H1 (cell line): ENCODE measurements at regions not wholly inside any gene's neighbourhood (a gene's known extent, or its start where the extent isn't known, plus 50 kb on each side); places are given as distances from the start of the nearest gene placed in this dataset.
A peak's percentile ranks its signal among the peaks of the same experiment; 100 is the strongest.

Source experiments
- CTCF ChIA-PET: fragments of 300-600 bp; sonication (Branson Sonifier 250); formaldehyde crosslinking; loops from one replicate; lab custom pipeline; 2021; ENCODE audit not compliant: partially characterized antibody; lab: Charles Lee
- POLR2A ChIA-PET: fragments of 300-600 bp; sonication (Branson Sonifier 250); formaldehyde crosslinking; loops from one replicate; lab custom pipeline; 2021; ENCODE audit warnings: inconsistent platforms; ENCODE audit not compliant: partially characterized antibody; lab: Charles Lee
- DNase-seq, 2 experiments: peaks; one replicate each; pipeline versions ENCODE4 v3.0.0 to v3.0.0-alpha.2; 2010 to 2022; ENCODE audit warnings: low spot score in 2 of 2, low read depth in 1 of 2, mixed read lengths in 1 of 2
- FAIRE-seq: peaks from 2 replicates; lab custom pipeline; 2011; peaks lifted over from hg19 to GRCh38; lab: Jason Lieb, UNC
- H2AFZ ChIP-seq: 2 replicates; pipeline ENCODE4 v1.8.1; 2012; ENCODE audit warnings: low read length, inconsistent platforms
- H2AK5ac ChIP-seq: 2 replicates; pipeline ENCODE4 v1.6.1; 2013; ENCODE audit warnings: low read depth, low read length
- H2BK120ac ChIP-seq: replicated peaks from 2 replicates; pipeline ENCODE3; 2013; ENCODE audit warnings: low read depth, low read length, inconsistent platforms
- H2BK12ac ChIP-seq: 2 replicates; pipeline ENCODE4 v1.6.1; 2013; ENCODE audit warnings: low read depth, low read length
- H2BK15ac ChIP-seq: 2 replicates; pipeline ENCODE4 v1.6.1; 2013; ENCODE audit warnings: low read length
- H2BK20ac ChIP-seq: 2 replicates; pipeline ENCODE4 v1.6.1; 2013; ENCODE audit warnings: low read length
- H2BK5ac ChIP-seq: 2 replicates; pipeline ENCODE4 v1.6.1; 2013; ENCODE audit warnings: low read depth, low read length
- H3K14ac ChIP-seq: 2 replicates; pipeline ENCODE4 v1.6.1; 2013; ENCODE audit warnings: inconsistent platforms; ENCODE audit not compliant: insufficient read length
- H3K18ac ChIP-seq: 2 replicates; pipeline ENCODE4 v1.6.1; 2013; ENCODE audit warnings: low read length; ENCODE audit errors: extremely low read depth
- H3K23ac ChIP-seq: 2 replicates; pipeline ENCODE4 v1.6.1; 2013; ENCODE audit warnings: inconsistent platforms; ENCODE audit not compliant: insufficient read length
- H3K23me2 ChIP-seq: 2 replicates; pipeline ENCODE4 v1.6.1; 2013; ENCODE audit warnings: low read depth, low read length
- H3K27ac ChIP-seq: 2 replicates; pipeline ENCODE4 v1.6.1; 2011; ENCODE audit warnings: low read depth, low read length, inconsistent platforms
- H3K27me3 ChIP-seq, 4 experiments: replicated peaks in 1 of 4; 1 replicate in 1 of 4; 2 replicates in 3 of 4; pipeline versions ENCODE4 v1.6.1 to v1.8.1; 2011 to 2013; ENCODE audit warnings: low read length in 3 of 4, mild to moderate bottlenecking in 3 of 4, inconsistent platforms in 2 of 4, mixed read lengths in 2 of 4, moderate library complexity in 1 of 4; ENCODE audit not compliant: control insufficient read depth in 3 of 4, insufficient read depth in 3 of 4; ENCODE audit errors: extremely low read depth in 1 of 4
- H3K36me3 ChIP-seq, 4 experiments: 2 replicates each; pipeline versions ENCODE4 v1.6.1 to v1.8.1; 2011 to 2013; ENCODE audit warnings: mild to moderate bottlenecking in 4 of 4, low read length in 3 of 4, moderate library complexity in 2 of 4, control low read depth in 1 of 4, inconsistent platforms in 1 of 4; ENCODE audit not compliant: insufficient read depth in 4 of 4, control insufficient read depth in 2 of 4
- H3K4ac ChIP-seq: replicated peaks from 2 replicates; pipeline ENCODE3; 2013; ENCODE audit warnings: low read length, low read depth, mixed read lengths, inconsistent platforms; ENCODE audit not compliant: insufficient read length
- H3K4me1 ChIP-seq, 4 experiments: replicated peaks in 1 of 4; 1 replicate in 1 of 4; 2 replicates in 3 of 4; pipeline versions ENCODE4 v1.6.1 to v1.8.1; 2011 to 2013; ENCODE audit warnings: low read length in 3 of 4, inconsistent platforms in 2 of 4, mixed read lengths in 1 of 4; ENCODE audit not compliant: insufficient read depth in 4 of 4, control insufficient read depth in 3 of 4
- H3K4me2 ChIP-seq, 2 experiments: 2 replicates each; pipeline versions ENCODE4 v1.6.1 to v1.8.1; 2011 to 2013; ENCODE audit warnings: low read depth in 2 of 2, low read length in 2 of 2, control low read depth in 1 of 2, inconsistent platforms in 1 of 2, mild to moderate bottlenecking in 1 of 2; ENCODE audit not compliant: insufficient read depth in 1 of 2
- H3K4me3 ChIP-seq, 4 experiments: fragments of 200-600, 300-600 bp in 1 of 4; sonication (generic), shearing (Covaris generic), sonication (Bioruptor Twin) in 1 of 4; 2 replicates each; pipeline versions ENCODE4 v1.5.1 to v1.8.1; 2011 to 2016; ENCODE audit warnings: low read length in 4 of 4, low read depth in 3 of 4, control low read depth in 2 of 4, inconsistent platforms in 2 of 4, mild to moderate bottlenecking in 2 of 4, mixed read lengths in 1 of 4, moderate library complexity in 1 of 4; ENCODE audit not compliant: insufficient read depth in 2 of 4; ENCODE audit errors: extremely low read depth in 1 of 4
- H3K56ac ChIP-seq: replicated peaks from 2 replicates; pipeline ENCODE3; 2013; ENCODE audit warnings: low read depth, mild to moderate bottlenecking, mixed read lengths, low read length, inconsistent platforms; ENCODE audit not compliant: insufficient read length
- H3K79me1 ChIP-seq: 2 replicates; pipeline ENCODE4 v1.6.1; 2013; ENCODE audit warnings: low read depth, low read length, control low read depth
- H3K79me2 ChIP-seq, 2 experiments: 2 replicates each; pipeline versions ENCODE4 v1.6.1 to v1.8.1; 2012 to 2013; ENCODE audit warnings: low read length in 2 of 2, mild to moderate bottlenecking in 2 of 2, inconsistent platforms in 1 of 2; ENCODE audit not compliant: insufficient read depth in 2 of 2, control insufficient read depth in 1 of 2
- H3K9ac ChIP-seq, 4 experiments: replicated peaks in 1 of 4; 1 replicate in 1 of 4; 2 replicates in 3 of 4; pipeline versions ENCODE4 v1.6.1 to v1.8.1; 2011 to 2013; ENCODE audit warnings: low read depth in 3 of 4, low read length in 3 of 4, control low read depth in 2 of 4, mild to moderate bottlenecking in 2 of 4, moderate library complexity in 2 of 4, inconsistent platforms in 1 of 4; ENCODE audit errors: extremely low read depth in 1 of 4
- H3K9me3 ChIP-seq, 2 experiments: 2 replicates each; pipeline versions ENCODE4 v1.6.1 to v1.8.1; 2012 to 2013; ENCODE audit warnings: mild to moderate bottlenecking in 2 of 2, moderate library complexity in 2 of 2, control low read depth in 1 of 2, inconsistent platforms in 1 of 2, low read depth in 1 of 2, low read length in 1 of 2, mixed read lengths in 1 of 2; ENCODE audit not compliant: insufficient read depth in 2 of 2
- H4K20me1 ChIP-seq, 2 experiments: replicated peaks in 1 of 2; 2 replicates each; pipeline versions ENCODE3 to v1.8.1; 2011 to 2013; ENCODE audit warnings: inconsistent platforms in 2 of 2, low read length in 2 of 2, mild to moderate bottlenecking in 1 of 2; ENCODE audit not compliant: insufficient read depth in 2 of 2, control insufficient read depth in 1 of 2
- H4K5ac ChIP-seq: 2 replicates; pipeline ENCODE4 v1.6.1; 2013; ENCODE audit warnings: low read length, low read depth, mixed read lengths, inconsistent platforms; ENCODE audit not compliant: insufficient read length
- H4K8ac ChIP-seq: 2 replicates; pipeline ENCODE4 v1.8.0; 2013; ENCODE audit warnings: mild to moderate bottlenecking, moderate library complexity, low read length, inconsistent platforms; ENCODE audit not compliant: insufficient read depth; ENCODE audit errors: extremely low read depth
- H4K91ac ChIP-seq: replicated peaks from 2 replicates; pipeline ENCODE3; 2013; ENCODE audit warnings: low read length, mixed read lengths, inconsistent platforms; ENCODE audit not compliant: insufficient read length
- WGBS, 2 experiments: shearing (Covaris generic) in 1 of 2; methylation state at CpG; one replicate each; pipeline versions ENCODE4 v1.1.6 to v1.1.7; 2013 to 2015; ENCODE audit warnings: low lambda C conversion rate in 2 of 2, mixed read lengths in 2 of 2, inconsistent platforms in 1 of 2, low coverage in 1 of 2, missing lambda C conversion rate in 1 of 2; ENCODE audit not compliant: insufficient replicate concordance in 2 of 2, insufficient coverage in 1 of 2, insufficient read length in 1 of 2; ENCODE audit errors: extremely low coverage in 1 of 2, missing lambda C conversion rate in 1 of 2; 5-methylcytosine and 5-hydroxymethylcytosine counted together
- TF ChIP-seq, protein P1 (sequence below): fragments of 300-600 bp; sonication (generic); IDR thresholded peaks from 2 replicates; pipeline ENCODE4 v1.7.1; 2012; ENCODE audit warnings: low read length, moderate library complexity, mild to moderate bottlenecking, inconsistent platforms; ENCODE audit not compliant: insufficient replicate concordance

DNA sequence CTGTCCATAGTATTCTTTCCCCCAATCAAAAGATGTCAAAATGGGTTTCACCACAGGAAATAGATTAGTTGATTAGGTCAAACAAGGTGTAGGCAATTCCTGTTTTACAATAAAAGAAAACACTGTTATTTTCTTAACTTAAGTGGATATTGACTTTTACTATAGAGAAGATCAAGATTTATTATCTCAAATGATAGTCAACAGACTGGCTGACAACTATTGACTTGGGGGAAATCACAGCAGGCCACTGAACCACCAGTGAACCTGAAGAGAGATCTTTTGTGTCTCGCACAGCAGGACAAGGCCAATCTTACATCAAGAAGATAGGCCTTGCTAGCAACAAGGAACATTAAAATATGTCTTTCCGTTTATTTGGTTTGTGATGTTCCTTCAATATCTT is 1187.6 kb downstream of the SI start:
- FAIRE-seq, result no peak
- Histone ChIP-seq H3K4ac (no peak overlapping the region), H2AFZ (no peak overlapping the region), H3K36me3 (no peaks in the 10 kb centered on the region), H3K56ac (no peak overlapping the region), H4K8ac (no peak overlapping the region), H3K4me1 (peaks cover 0 to 5% (median 2%) of the 10 kb centered on the region in 4 experiments; a peak in 3 of 7 replicates), H3K27me3 (no peaks in the 10 kb centered on the region), H2BK5ac (no peak overlapping the region), H4K5ac (no peak overlapping the region), H2BK15ac (no peak overlapping the region), H3K79me2 (no peaks in the 10 kb centered on the region), H2BK12ac (no peak overlapping the region), H3K4me2 (no peak overlapping the region; a peak in 1 of 4 replicates), H2BK120ac (no peak overlapping the region), H3K23me2 (no peaks in the 10 kb centered on the region), H3K4me3 (no peak overlapping the region), H3K9me3 (no peaks in the 10 kb centered on the region), H3K9ac (no peak overlapping the region), H3K27ac (no peak overlapping the region), H2AK5ac (no peak overlapping the region), H4K91ac (no peak overlapping the region), H3K79me1 (no peaks in the 10 kb centered on the region), H3K23ac (no peak overlapping the region), H2BK20ac (no peak overlapping the region), H3K14ac (no peak overlapping the region), H3K18ac (no peak overlapping the region), H4K20me1 (no peaks in the 10 kb centered on the region)
- ChIA-PET POLR2A (no interaction called here), CTCF (no interaction called here)
- no peak for DNase-seq
- 37% methylated on average over 2 of the region's 2 CpGs; no CpG with 5 or more reads in 1 of the 2 experiments for WGBS, 2 experiments
- TF ChIP-seq, protein P1, sequence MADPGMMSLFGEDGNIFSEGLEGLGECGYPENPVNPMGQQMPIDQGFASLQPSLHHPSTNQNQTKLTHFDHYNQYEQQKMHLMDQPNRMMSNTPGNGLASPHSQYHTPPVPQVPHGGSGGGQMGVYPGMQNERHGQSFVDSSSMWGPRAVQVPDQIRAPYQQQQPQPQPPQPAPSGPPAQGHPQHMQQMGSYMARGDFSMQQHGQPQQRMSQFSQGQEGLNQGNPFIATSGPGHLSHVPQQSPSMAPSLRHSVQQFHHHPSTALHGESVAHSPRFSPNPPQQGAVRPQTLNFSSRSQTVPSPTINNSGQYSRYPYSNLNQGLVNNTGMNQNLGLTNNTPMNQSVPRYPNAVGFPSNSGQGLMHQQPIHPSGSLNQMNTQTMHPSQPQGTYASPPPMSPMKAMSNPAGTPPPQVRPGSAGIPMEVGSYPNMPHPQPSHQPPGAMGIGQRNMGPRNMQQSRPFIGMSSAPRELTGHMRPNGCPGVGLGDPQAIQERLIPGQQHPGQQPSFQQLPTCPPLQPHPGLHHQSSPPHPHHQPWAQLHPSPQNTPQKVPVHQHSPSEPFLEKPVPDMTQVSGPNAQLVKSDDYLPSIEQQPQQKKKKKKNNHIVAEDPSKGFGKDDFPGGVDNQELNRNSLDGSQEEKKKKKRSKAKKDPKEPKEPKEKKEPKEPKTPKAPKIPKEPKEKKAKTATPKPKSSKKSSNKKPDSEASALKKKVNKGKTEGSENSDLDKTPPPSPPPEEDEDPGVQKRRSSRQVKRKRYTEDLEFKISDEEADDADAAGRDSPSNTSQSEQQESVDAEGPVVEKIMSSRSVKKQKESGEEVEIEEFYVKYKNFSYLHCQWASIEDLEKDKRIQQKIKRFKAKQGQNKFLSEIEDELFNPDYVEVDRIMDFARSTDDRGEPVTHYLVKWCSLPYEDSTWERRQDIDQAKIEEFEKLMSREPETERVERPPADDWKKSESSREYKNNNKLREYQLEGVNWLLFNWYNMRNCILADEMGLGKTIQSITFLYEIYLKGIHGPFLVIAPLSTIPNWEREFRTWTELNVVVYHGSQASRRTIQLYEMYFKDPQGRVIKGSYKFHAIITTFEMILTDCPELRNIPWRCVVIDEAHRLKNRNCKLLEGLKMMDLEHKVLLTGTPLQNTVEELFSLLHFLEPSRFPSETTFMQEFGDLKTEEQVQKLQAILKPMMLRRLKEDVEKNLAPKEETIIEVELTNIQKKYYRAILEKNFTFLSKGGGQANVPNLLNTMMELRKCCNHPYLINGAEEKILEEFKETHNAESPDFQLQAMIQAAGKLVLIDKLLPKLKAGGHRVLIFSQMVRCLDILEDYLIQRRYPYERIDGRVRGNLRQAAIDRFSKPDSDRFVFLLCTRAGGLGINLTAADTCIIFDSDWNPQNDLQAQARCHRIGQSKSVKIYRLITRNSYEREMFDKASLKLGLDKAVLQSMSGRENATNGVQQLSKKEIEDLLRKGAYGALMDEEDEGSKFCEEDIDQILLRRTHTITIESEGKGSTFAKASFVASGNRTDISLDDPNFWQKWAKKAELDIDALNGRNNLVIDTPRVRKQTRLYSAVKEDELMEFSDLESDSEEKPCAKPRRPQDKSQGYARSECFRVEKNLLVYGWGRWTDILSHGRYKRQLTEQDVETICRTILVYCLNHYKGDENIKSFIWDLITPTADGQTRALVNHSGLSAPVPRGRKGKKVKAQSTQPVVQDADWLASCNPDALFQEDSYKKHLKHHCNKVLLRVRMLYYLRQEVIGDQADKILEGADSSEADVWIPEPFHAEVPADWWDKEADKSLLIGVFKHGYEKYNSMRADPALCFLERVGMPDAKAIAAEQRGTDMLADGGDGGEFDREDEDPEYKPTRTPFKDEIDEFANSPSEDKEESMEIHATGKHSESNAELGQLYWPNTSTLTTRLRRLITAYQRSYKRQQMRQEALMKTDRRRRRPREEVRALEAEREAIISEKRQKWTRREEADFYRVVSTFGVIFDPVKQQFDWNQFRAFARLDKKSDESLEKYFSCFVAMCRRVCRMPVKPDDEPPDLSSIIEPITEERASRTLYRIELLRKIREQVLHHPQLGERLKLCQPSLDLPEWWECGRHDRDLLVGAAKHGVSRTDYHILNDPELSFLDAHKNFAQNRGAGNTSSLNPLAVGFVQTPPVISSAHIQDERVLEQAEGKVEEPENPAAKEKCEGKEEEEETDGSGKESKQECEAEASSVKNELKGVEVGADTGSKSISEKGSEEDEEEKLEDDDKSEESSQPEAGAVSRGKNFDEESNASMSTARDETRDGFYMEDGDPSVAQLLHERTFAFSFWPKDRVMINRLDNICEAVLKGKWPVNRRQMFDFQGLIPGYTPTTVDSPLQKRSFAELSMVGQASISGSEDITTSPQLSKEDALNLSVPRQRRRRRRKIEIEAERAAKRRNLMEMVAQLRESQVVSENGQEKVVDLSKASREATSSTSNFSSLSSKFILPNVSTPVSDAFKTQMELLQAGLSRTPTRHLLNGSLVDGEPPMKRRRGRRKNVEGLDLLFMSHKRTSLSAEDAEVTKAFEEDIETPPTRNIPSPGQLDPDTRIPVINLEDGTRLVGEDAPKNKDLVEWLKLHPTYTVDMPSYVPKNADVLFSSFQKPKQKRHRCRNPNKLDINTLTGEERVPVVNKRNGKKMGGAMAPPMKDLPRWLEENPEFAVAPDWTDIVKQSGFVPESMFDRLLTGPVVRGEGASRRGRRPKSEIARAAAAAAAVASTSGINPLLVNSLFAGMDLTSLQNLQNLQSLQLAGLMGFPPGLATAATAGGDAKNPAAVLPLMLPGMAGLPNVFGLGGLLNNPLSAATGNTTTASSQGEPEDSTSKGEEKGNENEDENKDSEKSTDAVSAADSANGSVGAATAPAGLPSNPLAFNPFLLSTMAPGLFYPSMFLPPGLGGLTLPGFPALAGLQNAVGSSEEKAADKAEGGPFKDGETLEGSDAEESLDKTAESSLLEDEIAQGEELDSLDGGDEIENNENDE, result peak; percentile 24
